HEK293 (cell line): ENCODE measurements at regions not wholly inside any gene's neighbourhood (a gene's known extent, or its start where the extent isn't known, plus 50 kb on each side); places are given as distances from the start of the nearest gene placed in this dataset.

Source experiments
- HOXA7 ChIP-seq: sonication (generic); formaldehyde crosslinking; IDR thresholded peaks from 2 replicates; pipeline ENCODE4 v1.8.1; 2022; ENCODE audit warnings: missing genetic modification reagents, borderline replicate concordance
- ZNF211 ChIP-seq: fragments of 450-650 bp; formaldehyde crosslinking; IDR thresholded peaks from 2 replicates; pipeline ENCODE4 v1.5.1; 2016; ENCODE audit warnings: low read depth, missing biosample characterization, missing genetic modification characterization
- ZNF274 ChIP-seq, 2 experiments: fragments of 200-500 bp in 1 of 2; fragments of 450-650 bp in 1 of 2; sonication (Bioruptor generic) in 1 of 2; formaldehyde crosslinking in 1 of 2; IDR thresholded peaks; 2 replicates each; pipeline versions ENCODE4 v1.5.1 to v1.6.1; 2014 to 2016; ENCODE audit warnings: borderline replicate concordance in 1 of 2, inconsistent platforms in 1 of 2, low read length in 1 of 2, missing biosample characterization in 1 of 2, missing genetic modification characterization in 1 of 2
- ZNF302 ChIP-seq: fragments of 450-650 bp; formaldehyde crosslinking; IDR thresholded peaks from 2 replicates; pipeline ENCODE4 v1.5.1; 2016; ENCODE audit warnings: missing biosample characterization, missing genetic modification characterization, low read depth
- TF ChIP-seq, protein P1 (sequence below): fragments of 450-650 bp; formaldehyde crosslinking; IDR thresholded peaks from 2 replicates; pipeline ENCODE4 v1.5.1; 2016; ENCODE audit warnings: missing biosample characterization, missing genetic modification characterization

DNA sequence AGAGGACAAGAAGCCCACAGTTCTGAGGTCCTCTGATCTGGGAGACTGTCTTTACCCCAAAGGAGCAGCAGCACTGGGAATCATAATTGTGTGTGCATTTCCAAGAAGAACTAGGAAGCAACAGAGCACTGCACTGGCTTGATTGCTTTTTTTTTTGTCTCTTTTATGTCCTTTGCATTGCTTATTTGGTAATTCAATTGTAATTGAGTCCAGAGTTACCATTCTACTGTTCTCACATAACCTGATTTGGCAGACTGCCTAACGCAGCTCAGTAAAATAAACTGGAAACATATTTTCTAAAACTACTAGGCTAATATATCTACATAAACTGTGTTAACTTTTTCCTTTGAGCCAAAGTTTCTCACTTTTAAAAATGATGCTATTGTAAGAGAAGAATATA lies 190.3 kb upstream of the SLC8A1 start:
- TF ChIP-seq, protein P1, sequence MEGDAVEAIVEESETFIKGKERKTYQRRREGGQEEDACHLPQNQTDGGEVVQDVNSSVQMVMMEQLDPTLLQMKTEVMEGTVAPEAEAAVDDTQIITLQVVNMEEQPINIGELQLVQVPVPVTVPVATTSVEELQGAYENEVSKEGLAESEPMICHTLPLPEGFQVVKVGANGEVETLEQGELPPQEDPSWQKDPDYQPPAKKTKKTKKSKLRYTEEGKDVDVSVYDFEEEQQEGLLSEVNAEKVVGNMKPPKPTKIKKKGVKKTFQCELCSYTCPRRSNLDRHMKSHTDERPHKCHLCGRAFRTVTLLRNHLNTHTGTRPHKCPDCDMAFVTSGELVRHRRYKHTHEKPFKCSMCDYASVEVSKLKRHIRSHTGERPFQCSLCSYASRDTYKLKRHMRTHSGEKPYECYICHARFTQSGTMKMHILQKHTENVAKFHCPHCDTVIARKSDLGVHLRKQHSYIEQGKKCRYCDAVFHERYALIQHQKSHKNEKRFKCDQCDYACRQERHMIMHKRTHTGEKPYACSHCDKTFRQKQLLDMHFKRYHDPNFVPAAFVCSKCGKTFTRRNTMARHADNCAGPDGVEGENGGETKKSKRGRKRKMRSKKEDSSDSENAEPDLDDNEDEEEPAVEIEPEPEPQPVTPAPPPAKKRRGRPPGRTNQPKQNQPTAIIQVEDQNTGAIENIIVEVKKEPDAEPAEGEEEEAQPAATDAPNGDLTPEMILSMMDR, result no peak
- TF ChIP-seq ZNF302 (no peak), ZNF274 (IDR thresholded peaks at IDR 0.05; ENCODE audit: low read length) (no peak), ZNF274 (tag by site-specific recombination; IDR thresholded peaks at IDR 0.05; ENCODE audit: borderline replicate concordance) (no peak), ZNF211 (tag by site-specific recombination) (no peak), HOXA7 (no peak)
